OCI-LY7 (cell line): ENCODE measurements at regions not wholly inside any gene's neighbourhood (a gene's known extent, or its start where the extent isn't known, plus 50 kb on each side); places are given as distances from the start of the nearest gene placed in this dataset.

ENCODE experiments used
- BruUV-seq: library from RNA; stranded (reverse); fragments of 400-500 nt; replicated peaks from 2 replicates; lab custom pipeline; 2021; lab: Mats Ljungman, UMichigan
- CTCF ChIA-PET: fragments of 300-600 bp; sonication (Branson Sonifier 250); formaldehyde crosslinking; loops from one replicate; lab custom pipeline; 2022; ENCODE audit warnings: antibody characterized with exemption; ENCODE audit not compliant: unreplicated experiment; lab: Charles Lee
- POLR2A ChIA-PET: fragments of 300-600 bp; sonication (Branson Sonifier 250); formaldehyde crosslinking; loops from one replicate; lab custom pipeline; 2022; ENCODE audit warnings: antibody characterized with exemption; lab: Charles Lee
- DNase-seq: peaks from one replicate; pipeline ENCODE4 v3.0.0-alpha.2; 2015; ENCODE audit warnings: low spot score
- H2AFZ ChIP-seq: fragments of 200-600 bp; sonication (generic), shearing (Covaris generic); 2 replicates; pipeline ENCODE4 v1.6.1; 2014; ENCODE audit warnings: mild to moderate bottlenecking, antibody characterized with exemption, low read length, moderate library complexity
- H3K27ac ChIP-seq: fragments of 200-600 bp; sonication (generic); 2 replicates; pipeline ENCODE4 v1.5.1; 2014; ENCODE audit warnings: mixed run types, low read depth, mild to moderate bottlenecking, moderate library complexity, low read length, inconsistent platforms; ENCODE audit not compliant: poor library complexity, severe bottlenecking
- H3K36me3 ChIP-seq: fragments of 200-600 bp; sonication (generic); 2 replicates; pipeline ENCODE4 v1.6.1; 2014; ENCODE audit warnings: mild to moderate bottlenecking, antibody characterized with exemption, low read length, moderate library complexity, mixed read lengths; ENCODE audit not compliant: insufficient read depth
- H3K4me1 ChIP-seq: fragments of 200-600 bp; sonication (generic); 2 replicates; pipeline ENCODE4 v1.5.1; 2014; ENCODE audit warnings: mild to moderate bottlenecking, low read length; ENCODE audit not compliant: insufficient read depth, poor library complexity, severe bottlenecking
- H3K4me2 ChIP-seq: fragments of 200-600 bp; sonication (generic); 2 replicates; pipeline ENCODE4 v1.6.1; 2014; ENCODE audit warnings: mild to moderate bottlenecking, low read length
- H3K4me3 ChIP-seq: fragments of 200-600 bp; sonication (generic); 2 replicates; pipeline ENCODE4 v1.5.1; 2014; ENCODE audit warnings: mild to moderate bottlenecking, low read depth, low read length; ENCODE audit not compliant: poor library complexity, severe bottlenecking
- H3K79me2 ChIP-seq: fragments of 200-600 bp; sonication (generic); 2 replicates; pipeline ENCODE4 v1.6.1; 2016; ENCODE audit warnings: low read depth, mild to moderate bottlenecking, low read length, moderate library complexity, mixed read lengths; ENCODE audit not compliant: insufficient read depth
- H3K9me2 ChIP-seq: fragments of 200-600 bp; sonication (generic); 2 replicates; pipeline ENCODE4 v1.6.1; 2016; ENCODE audit warnings: mild to moderate bottlenecking, low read length, mixed read lengths; ENCODE audit not compliant: insufficient read depth
- H3K9me3 ChIP-seq: fragments of 200-600 bp; sonication (generic); 2 replicates; pipeline ENCODE4 v1.6.1; 2014; ENCODE audit warnings: mild to moderate bottlenecking, mixed run types, low read length, mixed read lengths
- H4K20me1 ChIP-seq: fragments of 200-600 bp; sonication (generic); 2 replicates; pipeline ENCODE4 v1.6.1; 2014; ENCODE audit warnings: mild to moderate bottlenecking, antibody characterized with exemption, low read length, moderate library complexity, mixed read lengths; ENCODE audit not compliant: insufficient read depth
- EZH2phosphoT487 ChIP-seq: fragments of 200-600 bp; sonication (generic); IDR thresholded peaks from 2 replicates; pipeline ENCODE4 v1.6.1; 2018; ENCODE audit warnings: low read depth, borderline replicate concordance, mild to moderate bottlenecking, mixed run types, antibody characterized with exemption, low read length, moderate library complexity, mixed read lengths
- intact Hi-C: fragments of 100-400 bp; cut with micrococcal nuclease; formaldehyde crosslinking; loops from one replicate; pipeline ENCODE4 v1.10.0; 2022; ENCODE audit not compliant: unreplicated experiment
- TF ChIP-seq, protein P1 (sequence below): fragments of 200-600 bp; sonication (generic); conservative IDR thresholded peaks from 2 replicates; pipeline ENCODE4 v1.5.1; 2014; ENCODE audit warnings: mild to moderate bottlenecking, antibody characterized with exemption, low read length, moderate library complexity, mixed read lengths

DNA sequence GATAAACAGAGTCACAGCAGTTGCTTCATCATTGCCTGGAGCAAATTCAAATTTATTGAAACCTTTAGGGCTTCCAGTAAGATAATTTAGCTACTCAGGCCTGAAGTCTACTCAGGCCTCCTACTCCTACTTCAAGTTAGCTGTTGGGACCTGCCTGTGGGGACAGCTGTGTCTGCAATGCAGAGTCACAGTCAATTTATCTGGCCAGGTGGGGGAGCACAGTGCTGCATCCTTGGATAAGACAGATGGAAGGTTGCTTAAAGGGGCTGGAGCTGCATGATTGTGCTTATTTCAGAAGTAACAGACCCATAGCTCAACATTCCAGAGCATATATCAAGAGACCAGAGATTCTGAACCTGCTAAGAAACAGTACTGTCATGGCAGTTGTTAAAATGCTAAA, 932.1 kb downstream of the QKI start:
- Histone ChIP-seq H3K79me2 (no peaks in the 10 kb centered on the region), H2AFZ (no peak overlapping the region), H3K9me3 (no peaks in the 10 kb centered on the region), H3K27ac (no peak overlapping the region), H3K9me2 (no peaks in the 10 kb centered on the region), H3K4me3 (no peak overlapping the region), H3K36me3 (no peaks in the 10 kb centered on the region), H3K4me2 (no peak overlapping the region), H3K4me1 (no peaks in the 10 kb centered on the region), H4K20me1 (no peaks in the 10 kb centered on the region)
- intact Hi-C loops = no loop called here
- no TSS peak for BruUV-seq
- TF ChIP-seq, protein P1, sequence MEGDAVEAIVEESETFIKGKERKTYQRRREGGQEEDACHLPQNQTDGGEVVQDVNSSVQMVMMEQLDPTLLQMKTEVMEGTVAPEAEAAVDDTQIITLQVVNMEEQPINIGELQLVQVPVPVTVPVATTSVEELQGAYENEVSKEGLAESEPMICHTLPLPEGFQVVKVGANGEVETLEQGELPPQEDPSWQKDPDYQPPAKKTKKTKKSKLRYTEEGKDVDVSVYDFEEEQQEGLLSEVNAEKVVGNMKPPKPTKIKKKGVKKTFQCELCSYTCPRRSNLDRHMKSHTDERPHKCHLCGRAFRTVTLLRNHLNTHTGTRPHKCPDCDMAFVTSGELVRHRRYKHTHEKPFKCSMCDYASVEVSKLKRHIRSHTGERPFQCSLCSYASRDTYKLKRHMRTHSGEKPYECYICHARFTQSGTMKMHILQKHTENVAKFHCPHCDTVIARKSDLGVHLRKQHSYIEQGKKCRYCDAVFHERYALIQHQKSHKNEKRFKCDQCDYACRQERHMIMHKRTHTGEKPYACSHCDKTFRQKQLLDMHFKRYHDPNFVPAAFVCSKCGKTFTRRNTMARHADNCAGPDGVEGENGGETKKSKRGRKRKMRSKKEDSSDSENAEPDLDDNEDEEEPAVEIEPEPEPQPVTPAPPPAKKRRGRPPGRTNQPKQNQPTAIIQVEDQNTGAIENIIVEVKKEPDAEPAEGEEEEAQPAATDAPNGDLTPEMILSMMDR = no peak
- TF ChIP-seq EZH2phosphoT487 = no peak
- CTCF ChIA-PET = no interaction called here
- POLR2A ChIA-PET = no interaction called here
- DNase-seq = no peak

DNA sequence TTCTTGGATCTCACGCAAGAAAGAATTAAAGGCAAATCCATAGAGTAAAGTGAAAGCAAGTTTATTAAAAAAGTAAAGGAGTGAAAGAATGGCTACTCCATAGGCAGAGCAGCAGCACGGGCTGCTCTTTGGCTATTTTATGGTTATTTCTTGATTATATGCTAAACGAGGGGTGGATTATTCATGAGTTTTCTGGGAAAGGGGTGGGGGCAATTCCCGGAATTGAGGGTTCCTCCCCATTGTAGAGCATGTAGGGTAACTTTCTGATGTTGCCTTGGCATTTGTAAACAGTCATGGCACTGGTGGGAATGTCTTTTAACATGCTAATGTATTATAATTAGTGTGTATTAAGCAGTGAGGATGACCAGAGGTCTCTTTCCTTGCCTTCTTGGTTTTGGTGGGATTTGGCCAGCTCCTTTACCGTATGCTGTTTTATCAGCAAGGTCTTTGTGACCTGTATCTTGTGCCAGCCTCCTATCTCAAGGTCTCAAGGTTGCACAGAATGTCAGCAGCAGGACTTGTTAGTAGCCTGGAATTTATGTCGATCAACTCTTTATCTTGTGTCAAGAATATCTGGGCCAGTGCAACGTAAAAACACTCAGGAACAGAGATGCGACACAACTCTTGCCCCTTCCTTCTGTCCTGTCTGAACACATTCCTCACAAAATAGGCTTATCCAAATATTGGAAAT, 931.4 kb downstream of the QKI start:
- no peaks in the 10 kb centered on the region for H3K9me3 ChIP-seq
- no peak overlapping the region for H2AFZ ChIP-seq
- no peak for TF ChIP-seq EZH2phosphoT487
- TF ChIP-seq, protein P1 = no peak
- no peak for DNase-seq
- no peaks in the 10 kb centered on the region for H3K36me3 ChIP-seq
- H3K27ac ChIP-seq = no peak overlapping the region
- no peaks in the 10 kb centered on the region for H3K79me2 ChIP-seq
- ChIA-PET CTCF (interaction anchor here (0.6 kb wide), 1 partner anchor 334 kb away, joined by 3 read pairs; no protein-coding TSS in a partner anchor), POLR2A (interaction anchor here (0.6 kb wide), 1 partner anchor 881 kb away, joined by 3 read pairs; no protein-coding TSS in a partner anchor)
- H3K9me2 ChIP-seq = no peaks in the 10 kb centered on the region
- H3K4me1 ChIP-seq = no peaks in the 10 kb centered on the region
- H3K4me3 ChIP-seq = no peak overlapping the region
- intact Hi-C loops = no loop called here
- no peak overlapping the region for H3K4me2 ChIP-seq
- no TSS peak for BruUV-seq
- no peaks in the 10 kb centered on the region for H4K20me1 ChIP-seq

DNA sequence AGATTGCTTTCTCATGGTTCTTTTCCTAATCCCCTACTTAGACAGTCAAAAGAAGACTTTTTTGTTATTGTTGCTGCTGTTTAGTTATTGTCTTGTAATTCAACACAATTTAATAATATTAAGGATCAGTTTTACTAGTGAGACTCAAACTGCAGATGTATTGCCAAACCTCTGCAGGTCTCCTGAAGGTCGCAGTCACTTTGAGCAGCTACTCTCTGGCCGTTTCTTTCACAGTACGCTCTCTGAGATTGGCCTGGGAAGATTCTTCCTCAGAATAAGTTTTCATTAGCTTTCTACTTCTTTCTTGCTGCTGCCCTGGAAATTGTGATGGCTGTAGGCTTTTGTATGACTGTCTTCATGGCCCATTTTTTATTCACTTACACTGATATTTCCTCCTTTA, 930.8 kb downstream of the QKI start:
- Histone ChIP-seq H3K4me3 (no peak overlapping the region), H2AFZ (no peak overlapping the region), H3K27ac (no peak overlapping the region), H3K4me1 (no peaks in the 10 kb centered on the region), H4K20me1 (no peaks in the 10 kb centered on the region), H3K36me3 (no peaks in the 10 kb centered on the region), H3K4me2 (no peak overlapping the region), H3K79me2 (no peaks in the 10 kb centered on the region), H3K9me3 (no peaks in the 10 kb centered on the region), H3K9me2 (no peaks in the 10 kb centered on the region)
- BruUV-seq = no TSS peak
- intact Hi-C loops = no loop called here
- POLR2A ChIA-PET = interaction anchor here (0.6 kb wide), 1 partner anchor 881 kb away, joined by 3 read pairs; no protein-coding TSS in a partner anchor
- DNase-seq = no peak
- CTCF ChIA-PET = interaction anchor here (0.6 kb wide), 1 partner anchor 334 kb away, joined by 3 read pairs; no protein-coding TSS in a partner anchor
- TF ChIP-seq EZH2phosphoT487 = no peak
- TF ChIP-seq, protein P1 = no peak
